Gastrocnemius medialis (tissue), 4 donors: ENCODE measurements at regions not wholly inside any gene's neighbourhood (a gene's known extent, or its start where the extent isn't known, plus 50 kb on each side); places are given as distances from the start of the nearest gene placed in this dataset.

ENCODE experiments used
- POLR2A ChIP-seq, 2 donors: fragments of 450-650 bp; IDR thresholded peaks; one replicate each; pipeline ENCODE4 v1.6.1; 2017; ENCODE audit warnings: antibody characterized with exemption in 2 of 2, mild to moderate bottlenecking in 2 of 2, moderate library complexity in 2 of 2
- TF ChIP-seq, protein P1 (sequence below), 5 experiments: fragments of 450-650 bp in 3 of 5; fragments of 200-600 bp in 2 of 5; sonication (generic) in 2 of 5; IDR thresholded peaks in 4 of 5; conservative IDR thresholded peaks in 1 of 5; 1 replicate in 4 of 5; 2 replicates in 1 of 5; pipeline ENCODE4 v1.5.1; 2016 to 2019; ENCODE audit warnings: antibody characterized with exemption in 5 of 5, mild to moderate bottlenecking in 3 of 5, moderate library complexity in 3 of 5

DNA sequence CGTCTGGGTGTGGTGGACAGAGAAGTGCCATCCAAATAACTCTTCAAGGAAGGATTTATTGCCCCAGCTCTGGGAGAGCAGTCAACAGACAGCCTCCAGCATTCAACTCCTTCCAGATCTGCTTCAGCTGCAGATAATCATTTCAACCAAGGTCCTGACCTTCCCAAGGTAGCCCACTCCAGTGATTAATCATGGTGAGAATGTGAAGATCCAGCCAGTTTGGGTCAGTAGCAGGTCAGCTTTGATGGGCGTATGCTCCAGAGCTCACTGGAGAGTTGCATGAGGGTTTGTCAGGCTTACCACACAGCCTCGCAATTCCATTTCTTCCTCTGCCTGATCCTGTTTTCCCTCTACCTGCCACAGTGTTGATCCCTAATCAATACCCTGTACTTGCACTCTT is 214.5 kb upstream of the ZRANB2 start:
- TF ChIP-seq, protein P1, sequence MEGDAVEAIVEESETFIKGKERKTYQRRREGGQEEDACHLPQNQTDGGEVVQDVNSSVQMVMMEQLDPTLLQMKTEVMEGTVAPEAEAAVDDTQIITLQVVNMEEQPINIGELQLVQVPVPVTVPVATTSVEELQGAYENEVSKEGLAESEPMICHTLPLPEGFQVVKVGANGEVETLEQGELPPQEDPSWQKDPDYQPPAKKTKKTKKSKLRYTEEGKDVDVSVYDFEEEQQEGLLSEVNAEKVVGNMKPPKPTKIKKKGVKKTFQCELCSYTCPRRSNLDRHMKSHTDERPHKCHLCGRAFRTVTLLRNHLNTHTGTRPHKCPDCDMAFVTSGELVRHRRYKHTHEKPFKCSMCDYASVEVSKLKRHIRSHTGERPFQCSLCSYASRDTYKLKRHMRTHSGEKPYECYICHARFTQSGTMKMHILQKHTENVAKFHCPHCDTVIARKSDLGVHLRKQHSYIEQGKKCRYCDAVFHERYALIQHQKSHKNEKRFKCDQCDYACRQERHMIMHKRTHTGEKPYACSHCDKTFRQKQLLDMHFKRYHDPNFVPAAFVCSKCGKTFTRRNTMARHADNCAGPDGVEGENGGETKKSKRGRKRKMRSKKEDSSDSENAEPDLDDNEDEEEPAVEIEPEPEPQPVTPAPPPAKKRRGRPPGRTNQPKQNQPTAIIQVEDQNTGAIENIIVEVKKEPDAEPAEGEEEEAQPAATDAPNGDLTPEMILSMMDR (IDR thresholded peaks at IDR 0.05 in 4 of 5, conservative IDR thresholded peaks at IDR 0.05 in 1 of 5): no peak
- no peak for TF ChIP-seq POLR2A (IDR thresholded peaks at IDR 0.05)
